Bronchial epithelial cell (primary cell): ENCODE measurements at regions not wholly inside any gene's neighbourhood (a gene's known extent, or its start where the extent isn't known, plus 50 kb on each side); places are given as distances from the start of the nearest gene placed in this dataset.

ENCODE experiments used
- DNase-seq: peaks from one replicate; pipeline ENCODE4 v3.0.0-alpha.2; 2010; ENCODE audit warnings: low read depth
- FAIRE-seq: peaks from 2 replicates; lab custom pipeline; 2011; peaks lifted over from hg19 to GRCh38; lab: Jason Lieb, UNC
- H3K27me3 ChIP-seq: 2 replicates; pipeline ENCODE4 v1.5.1; 2011; ENCODE audit warnings: low read length; ENCODE audit not compliant: control insufficient read depth, insufficient read depth
- H3K36me3 ChIP-seq: 2 replicates; pipeline ENCODE4 v1.5.1; 2011; ENCODE audit warnings: low read length; ENCODE audit not compliant: control insufficient read depth, insufficient read depth
- H3K4me3 ChIP-seq: 2 replicates; pipeline ENCODE4 v1.5.1; 2011; ENCODE audit warnings: mild to moderate bottlenecking, low read depth, low read length, control low read depth
- CTCF ChIP-seq: IDR thresholded peaks from 2 replicates; pipeline ENCODE4 v1.5.1; 2011; ENCODE audit warnings: mild to moderate bottlenecking, moderate library complexity, low read length, control low read depth, inconsistent platforms; ENCODE audit not compliant: insufficient read depth, severe bottlenecking

DNA sequence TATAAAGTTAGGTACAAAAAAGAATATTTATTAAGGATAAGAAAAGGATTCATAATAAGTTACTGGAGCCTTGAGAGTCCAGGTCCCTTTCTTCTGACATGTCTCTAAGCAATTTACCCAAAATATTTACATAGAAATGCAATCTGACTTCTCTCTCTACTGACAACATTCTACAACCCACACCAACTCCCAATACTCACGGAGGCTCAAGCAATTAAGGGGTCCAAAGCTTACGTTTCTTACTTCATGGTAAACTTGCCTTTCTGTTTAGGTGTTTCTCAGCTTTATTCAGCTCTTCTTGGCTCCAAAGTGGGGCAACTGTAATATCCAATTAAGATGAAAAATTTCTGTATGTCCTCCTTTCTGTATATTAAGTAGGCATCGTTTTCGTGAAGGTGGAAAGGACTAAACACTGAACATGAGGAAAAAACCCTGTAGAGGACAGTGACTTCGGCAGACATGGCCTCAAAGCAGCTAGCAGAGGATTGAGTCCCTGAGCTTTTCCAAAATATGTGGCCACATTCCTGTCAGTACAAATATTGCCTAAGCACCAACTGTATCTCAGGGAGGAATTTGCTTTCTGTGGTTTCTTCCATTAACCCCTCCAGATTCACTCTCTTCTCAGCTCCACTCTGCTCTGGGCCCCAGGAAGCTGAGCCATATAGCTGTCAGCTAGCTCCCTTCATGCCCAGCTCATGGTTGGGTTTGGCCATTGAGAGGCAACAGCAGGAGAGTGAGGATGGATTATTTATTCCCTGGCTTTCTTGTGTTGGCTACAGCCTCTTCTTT is 67.9 kb upstream of the GLS start:
- Histone ChIP-seq H3K36me3 (no peaks in the 10 kb centered on the region), H3K27me3 (no peaks in the 10 kb centered on the region), H3K4me3 (no peak overlapping the region)
- FAIRE-seq, result no peak
- DNase-seq, result no peak
- TF ChIP-seq CTCF, result no peak

DNA sequence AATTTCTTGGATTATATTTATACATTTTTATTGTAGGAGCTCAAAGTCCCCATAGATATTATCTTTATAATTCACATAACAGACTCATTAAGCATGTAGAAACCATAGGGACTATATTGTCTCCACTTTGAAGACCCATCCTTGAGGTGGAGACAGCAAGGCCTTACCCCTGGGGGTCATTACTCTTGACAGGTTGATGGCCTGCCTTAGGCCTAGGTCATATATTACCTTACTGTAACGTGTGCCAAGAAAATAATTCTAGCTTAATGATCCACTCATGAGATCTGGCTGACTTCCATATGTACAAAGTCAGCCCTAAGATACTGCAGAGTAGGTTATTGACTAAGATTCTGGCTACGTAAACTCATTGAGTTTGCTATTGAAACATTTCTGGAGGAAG is 65.4 kb upstream of the GLS start:
- H3K27me3 ChIP-seq, result no peaks in the 10 kb centered on the region
- H3K4me3 ChIP-seq, result no peak overlapping the region
- no peak for TF ChIP-seq CTCF
- no peaks in the 10 kb centered on the region for H3K36me3 ChIP-seq
- no peak for FAIRE-seq
- DNase-seq, result no peak

GRCh38 chr2:190817082-190817481 is 63.5 kb upstream of the GLS start:
- Histone ChIP-seq H3K36me3 (no peaks in the 10 kb centered on the region), H3K4me3 (no peak overlapping the region), H3K27me3 (no peaks in the 10 kb centered on the region)
- FAIRE-seq (no peak), DNase-seq (no peak)
- no peak for TF ChIP-seq CTCF

DNA sequence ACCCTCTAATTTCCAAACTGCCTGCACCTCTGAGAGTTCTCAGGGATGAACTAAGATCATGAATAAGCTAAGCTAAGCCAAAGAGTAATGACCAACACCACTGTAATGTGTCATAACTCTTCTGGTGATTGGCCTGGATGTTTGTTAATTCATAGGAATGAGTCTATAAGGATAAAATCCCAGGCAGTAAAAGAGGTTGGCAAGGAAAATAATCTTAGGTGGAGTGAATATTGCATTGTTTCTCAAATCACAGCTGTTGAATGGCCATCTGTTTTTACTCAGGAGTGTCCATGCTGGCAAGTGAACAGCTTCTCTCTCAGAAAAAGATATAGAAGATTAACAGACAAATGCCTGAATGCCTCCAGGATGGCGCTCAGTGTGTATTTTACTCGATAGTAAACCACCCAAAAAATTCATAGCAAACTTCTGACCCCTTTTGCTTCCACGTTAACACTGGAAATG is 60.8 kb upstream of the GLS start:
- no peak for TF ChIP-seq CTCF
- Histone ChIP-seq H3K4me3 (no peak overlapping the region), H3K27me3 (no peaks in the 10 kb centered on the region), H3K36me3 (no peaks in the 10 kb centered on the region)
- FAIRE-seq (no peak), DNase-seq (peak; percentile 58)

DNA sequence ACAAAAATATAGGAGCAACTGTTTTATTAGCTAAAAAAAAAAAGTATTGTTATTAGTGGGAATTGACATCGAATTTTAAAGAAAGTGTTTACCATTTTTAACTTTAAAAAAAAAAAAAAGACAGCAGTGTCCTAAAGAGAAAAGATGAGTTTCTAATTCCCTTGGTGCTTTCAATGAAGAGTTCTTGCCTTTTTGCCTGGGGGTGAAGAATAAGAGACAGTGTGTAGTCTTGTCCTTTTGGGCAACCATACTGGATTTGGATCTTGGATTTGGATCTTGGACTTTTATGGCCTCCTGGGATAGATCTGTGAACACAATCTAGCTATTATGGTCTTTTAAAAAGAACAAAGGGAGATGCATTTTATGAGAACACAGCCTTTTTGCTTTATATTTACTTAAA is 60.2 kb upstream of the GLS start:
- no peaks in the 10 kb centered on the region for H3K27me3 ChIP-seq
- no peak for TF ChIP-seq CTCF
- H3K36me3 ChIP-seq, result no peaks in the 10 kb centered on the region
- no peak overlapping the region for H3K4me3 ChIP-seq
- no peak for DNase-seq
- no peak for FAIRE-seq

GRCh38 chr2:190822043-190822442 is 58.6 kb upstream of the GLS start:
- TF ChIP-seq CTCF, result no peak
- H3K27me3 ChIP-seq, result no peaks in the 10 kb centered on the region
- no peak overlapping the region for H3K4me3 ChIP-seq
- DNase-seq (no peak), FAIRE-seq (no peak)
- no peaks in the 10 kb centered on the region for H3K36me3 ChIP-seq
